Activated naive CD8-positive, alpha-beta T cell treated with anti-CD3 and anti-CD28 coated beads for 36 hours (primary cell): ENCODE measurements at regions not wholly inside any gene's neighbourhood (a gene's known extent, or its start where the extent isn't known, plus 50 kb on each side); places are given as distances from the start of the nearest gene placed in this dataset.

Experiments
- DNase-seq: peaks from one replicate; pipeline ENCODE4 v3.0.0; 2021
- H3K27ac Mint-ChIP-seq: one replicate; pipeline ENCODE4 v1.8.0; 2022; ENCODE audit warnings: mild to moderate bottlenecking, moderate library complexity, mixed read lengths
- H3K27me3 Mint-ChIP-seq: one replicate; pipeline ENCODE4 v1.8.0; 2022; ENCODE audit warnings: mild to moderate bottlenecking, mixed read lengths
- H3K36me3 Mint-ChIP-seq: one replicate; pipeline ENCODE4 v1.8.0; 2021; ENCODE audit warnings: mild to moderate bottlenecking, mixed read lengths
- H3K4me1 Mint-ChIP-seq: one replicate; pipeline ENCODE4 v1.8.0; 2021; ENCODE audit warnings: mixed read lengths
- H3K4me3 Mint-ChIP-seq: one replicate; pipeline ENCODE4 v1.8.0; 2022; ENCODE audit warnings: mild to moderate bottlenecking, moderate library complexity, mixed read lengths
- H3K9me3 Mint-ChIP-seq: one replicate; pipeline ENCODE4 v1.8.0; 2022; ENCODE audit warnings: mixed read lengths

- Mint-ChIP-seq H3K4me3 (no peak overlapping the region), H3K27me3 (peaks cover 6% of the 10 kb centered on the region), H3K36me3 (no peaks in the 10 kb centered on the region), H3K27ac (no peak overlapping the region), H3K9me3 (no peaks in the 10 kb centered on the region), H3K4me1 (no peaks in the 10 kb centered on the region)
- DNase-seq: no peak
These were observed 368.2 kb upstream of the SULF2 start for GRCh38 chr20:48153523-48153922.

GRCh38 chr20:48153103-48153502, 367.8 kb upstream of the SULF2 start:
- DNase-seq: no peak
- Mint-ChIP-seq H3K27ac (no peak overlapping the region), H3K36me3 (no peaks in the 10 kb centered on the region), H3K27me3 (peaks cover 6% of the 10 kb centered on the region), H3K4me3 (no peak overlapping the region), H3K4me1 (no peaks in the 10 kb centered on the region), H3K9me3 (no peaks in the 10 kb centered on the region)

GRCh38 chr20:48150568-48150967, 365.3 kb upstream of the SULF2 start:
- no peak overlapping the region for H3K4me3 Mint-ChIP-seq
- DNase-seq: no peak
- no peak overlapping the region for H3K27ac Mint-ChIP-seq
- peaks cover 6% of the 10 kb centered on the region for H3K27me3 Mint-ChIP-seq
- no peaks in the 10 kb centered on the region for H3K9me3 Mint-ChIP-seq
- no peaks in the 10 kb centered on the region for H3K36me3 Mint-ChIP-seq
- no peaks in the 10 kb centered on the region for H3K4me1 Mint-ChIP-seq

GRCh38 chr20:48149902-48150301, 364.6 kb upstream of the SULF2 start:
- no peak for DNase-seq
- H3K27ac Mint-ChIP-seq: no peak overlapping the region
- H3K4me1 Mint-ChIP-seq: no peaks in the 10 kb centered on the region
- no peak overlapping the region for H3K4me3 Mint-ChIP-seq
- H3K27me3 Mint-ChIP-seq: peaks cover 6% of the 10 kb centered on the region
- H3K9me3 Mint-ChIP-seq: no peaks in the 10 kb centered on the region
- H3K36me3 Mint-ChIP-seq: no peaks in the 10 kb centered on the region

- no peaks in the 10 kb centered on the region for H3K27me3 Mint-ChIP-seq
- no peaks in the 10 kb centered on the region for H3K4me1 Mint-ChIP-seq
- no peak overlapping the region for H3K4me3 Mint-ChIP-seq
- H3K36me3 Mint-ChIP-seq: no peaks in the 10 kb centered on the region
- no peak overlapping the region for H3K27ac Mint-ChIP-seq
- no peak for DNase-seq
- H3K9me3 Mint-ChIP-seq: no peaks in the 10 kb centered on the region
These were observed 363.8 kb upstream of the SULF2 start for GRCh38 chr20:48148916-48149672.

- Mint-ChIP-seq H3K9me3 (no peaks in the 10 kb centered on the region), H3K4me3 (no peak overlapping the region), H3K36me3 (no peaks in the 10 kb centered on the region), H3K4me1 (no peaks in the 10 kb centered on the region), H3K27ac (no peak overlapping the region), H3K27me3 (no peaks in the 10 kb centered on the region)
- no peak for DNase-seq
These were observed 362.7 kb upstream of the SULF2 start for GRCh38 chr20:48148020-48148419.

GRCh38 chr20:48147311-48147710, 362.0 kb upstream of the SULF2 start:
- Mint-ChIP-seq H3K27ac (no peak overlapping the region), H3K9me3 (no peaks in the 10 kb centered on the region), H3K27me3 (no peaks in the 10 kb centered on the region), H3K4me3 (no peak overlapping the region), H3K4me1 (no peaks in the 10 kb centered on the region), H3K36me3 (no peaks in the 10 kb centered on the region)
- DNase-seq: no peak

GRCh38 chr20:48146877-48147276, 361.6 kb upstream of the SULF2 start:
- no peaks in the 10 kb centered on the region for H3K36me3 Mint-ChIP-seq
- DNase-seq: no peak

GRCh38 chr20:48146308-48146707, 361.0 kb upstream of the SULF2 start:
- Mint-ChIP-seq H3K4me1 (no peaks in the 10 kb centered on the region), H3K36me3 (no peaks in the 10 kb centered on the region)

More at GRCh38 chr20:48146877-48147276, 361.6 kb upstream of the SULF2 start:
- Mint-ChIP-seq H3K9me3 (no peaks in the 10 kb centered on the region), H3K27ac (no peak overlapping the region), H3K27me3 (no peaks in the 10 kb centered on the region), H3K4me3 (no peak overlapping the region), H3K4me1 (no peaks in the 10 kb centered on the region)

GRCh38 chr20:48143435-48144081, 358.3 kb upstream of the SULF2 start:
- no peak for DNase-seq
- no peak overlapping the region for H3K27ac Mint-ChIP-seq
- peaks cover 8% of the 10 kb centered on the region for H3K27me3 Mint-ChIP-seq
- no peaks in the 10 kb centered on the region for H3K4me1 Mint-ChIP-seq
- no peak overlapping the region for H3K4me3 Mint-ChIP-seq
- no peaks in the 10 kb centered on the region for H3K36me3 Mint-ChIP-seq
- H3K9me3 Mint-ChIP-seq: peaks cover 4% of the 10 kb centered on the region

More at GRCh38 chr20:48146308-48146707, 361.0 kb upstream of the SULF2 start:
- Mint-ChIP-seq H3K4me3 (no peak overlapping the region), H3K9me3 (peaks cover 4% of the 10 kb centered on the region), H3K27me3 (peaks cover 3% of the 10 kb centered on the region), H3K27ac (no peak overlapping the region)
- no peak for DNase-seq

- DNase-seq: no peak
- no peak overlapping the region for H3K27ac Mint-ChIP-seq
- H3K9me3 Mint-ChIP-seq: peaks cover 4% of the 10 kb centered on the region
- H3K4me3 Mint-ChIP-seq: no peak overlapping the region
- no peaks in the 10 kb centered on the region for H3K36me3 Mint-ChIP-seq
- H3K4me1 Mint-ChIP-seq: no peaks in the 10 kb centered on the region
- peaks cover 8% of the 10 kb centered on the region for H3K27me3 Mint-ChIP-seq
These were observed 357.2 kb upstream of the SULF2 start for GRCh38 chr20:48142516-48142773.

- DNase-seq: no peak
- no peaks in the 10 kb centered on the region for H3K36me3 Mint-ChIP-seq
- peaks cover 8% of the 10 kb centered on the region for H3K27me3 Mint-ChIP-seq
- no peak overlapping the region for H3K27ac Mint-ChIP-seq
- no peak overlapping the region for H3K4me3 Mint-ChIP-seq
- H3K4me1 Mint-ChIP-seq: no peaks in the 10 kb centered on the region
- peaks cover 4% of the 10 kb centered on the region for H3K9me3 Mint-ChIP-seq
These were observed 356.6 kb upstream of the SULF2 start for GRCh38 chr20:48141660-48142515.

- peaks cover 8% of the 10 kb centered on the region for H3K27me3 Mint-ChIP-seq
- H3K4me1 Mint-ChIP-seq: no peaks in the 10 kb centered on the region
- no peak overlapping the region for H3K27ac Mint-ChIP-seq
- H3K36me3 Mint-ChIP-seq: no peaks in the 10 kb centered on the region
- DNase-seq: no peak
- no peak overlapping the region for H3K4me3 Mint-ChIP-seq
- peaks cover 4% of the 10 kb centered on the region for H3K9me3 Mint-ChIP-seq
These were observed 354.2 kb upstream of the SULF2 start for GRCh38 chr20:48139262-48140041.

- Mint-ChIP-seq H3K27me3 (peaks cover 12% of the 10 kb centered on the region), H3K4me1 (no peaks in the 10 kb centered on the region), H3K36me3 (no peaks in the 10 kb centered on the region), H3K9me3 (peaks cover 4% of the 10 kb centered on the region), H3K4me3 (no peak overlapping the region), H3K27ac (no peak overlapping the region)
- DNase-seq: no peak
These were observed 347.6 kb upstream of the SULF2 start for GRCh38 chr20:48132834-48133233.

- no peak for DNase-seq
- Mint-ChIP-seq H3K27ac (no peak overlapping the region), H3K36me3 (no peaks in the 10 kb centered on the region), H3K4me3 (no peak overlapping the region), H3K9me3 (peaks cover 4% of the 10 kb centered on the region), H3K4me1 (no peaks in the 10 kb centered on the region), H3K27me3 (peaks cover 12% of the 10 kb centered on the region)
These were observed 346.3 kb upstream of the SULF2 start for GRCh38 chr20:48131581-48131980.
